ENCODE measurements at regions not wholly inside any gene's neighbourhood (a gene's known extent, or its start where the extent isn't known, plus 50 kb on each side); places are given as distances from the start of the nearest gene placed in this dataset.

- TF ChIP-seq RNF2 (IDR thresholded peaks at IDR 0.05; ENCODE audit: borderline replicate concordance, low read depth), result no peak
- no peak for TF ChIP-seq RAD21 (conservative IDR thresholded peaks at IDR 0.05 in 1 of 2, IDR thresholded peaks at IDR 0.05 in 1 of 2)
Observed at GRCh38 chr3:59126446-59126845, 76.6 kb upstream of the CFAP20DC start (continued).

- TF ChIP-seq MAFK (IDR thresholded peaks at IDR 0.05; ENCODE audit: partially characterized antibody), result peak; percentile 62
- TF ChIP-seq CBX2 (IDR thresholded peaks at IDR 0.05; ENCODE audit: borderline replicate concordance, low read depth), result no peak
- no peak for TF ChIP-seq CBX8 (IDR thresholded peaks at IDR 0.05)
- CTCF ChIA-PET, result no interaction called here
- FAIRE-seq (no peak), DNase-seq (ENCODE audit: low read depth in 1 of 2, low spot score in 1 of 2) (no peak), ATAC-seq (no peak)
- POLR2A ChIA-PET, result no interaction called here
- peaks cover 2% of the 10 kb centered on the region; the same call in 1 of the 3 replicates for H3K4me1 ChIP-seq
- H3K4me3 ChIP-seq, result no peak overlapping the region
- 60% methylated on average over 7 of the region's 7 CpGs for WGBS (ENCODE audit: missing lambda C conversion rate)
- H3K27ac ChIP-seq, result no peak overlapping the region
- H3K9me3 ChIP-seq, result no peaks in the 10 kb centered on the region
- H3K4me2 ChIP-seq, result no peak overlapping the region
Observed at GRCh38 chr3:59121346-59122144, 71.7 kb upstream of the CFAP20DC start.

GRCh38 chr3:59118928-59119327 lies 69.1 kb upstream of the CFAP20DC start:
- POLR2A ChIA-PET, result no interaction called here

GRCh38 chr3:59117396-59117795 lies 67.6 kb upstream of the CFAP20DC start:
- FAIRE-seq, result no peak
- DNase-seq (ENCODE audit: low read depth in 1 of 2, low spot score in 1 of 2), result no peak

More at GRCh38 chr3:59118928-59119327, 69.1 kb upstream of the CFAP20DC start:
- ATAC-seq (no peak), DNase-seq (ENCODE audit: low read depth in 1 of 2, low spot score in 1 of 2) (no peak), FAIRE-seq (no peak)
- CTCF ChIA-PET, result no interaction called here
- no peak overlapping the region for H3K4me2 ChIP-seq
- H3K27ac ChIP-seq, result no peak overlapping the region
- H3K4me1 ChIP-seq, result no peaks in the 10 kb centered on the region
- TF ChIP-seq TFCP2L1 (CRISPR knock-in tag; IDR thresholded peaks at IDR 0.05) (no peak), BHLHE40 (IDR thresholded peaks at IDR 0.05; ENCODE audit: low read depth, low read length) (no peak), PBX3 (IDR thresholded peaks at IDR 0.05) (no peak), HOXB5 (CRISPR knock-in tag; IDR thresholded peaks at IDR 0.05) (no peak), PHF8 (IDR thresholded peaks at IDR 0.05; ENCODE audit: borderline replicate concordance, low read depth) (no peak), JUN (IDR thresholded peaks at IDR 0.05) (no peak), CBX2 (IDR thresholded peaks at IDR 0.05; ENCODE audit: borderline replicate concordance, low read depth) (no peak)
- no peaks in the 10 kb centered on the region for H3K9me3 ChIP-seq
- WGBS (ENCODE audit: missing lambda C conversion rate), result 64% methylated on average over 3 of the region's 3 CpGs
- H3K4me3 ChIP-seq, result no peak overlapping the region

More at GRCh38 chr3:59117396-59117795, 67.6 kb upstream of the CFAP20DC start:
- ChIA-PET POLR2A (no interaction called here), CTCF (no interaction called here)
- TF ChIP-seq NPAS2 (CRISPR knock-in tag; IDR thresholded peaks at IDR 0.05; ENCODE audit: borderline replicate concordance) (no peak), CEBPB (IDR thresholded peaks at IDR 0.05) (no peak), RCOR1 (IDR thresholded peaks at IDR 0.05; ENCODE audit: low read depth, low read length) (no peak), HEYL (CRISPR knock-in tag; IDR thresholded peaks at IDR 0.05) (no peak), RFX5 (IDR thresholded peaks at IDR 0.05) (no peak), RAD21 (conservative IDR thresholded peaks at IDR 0.05 in 1 of 2, IDR thresholded peaks at IDR 0.05 in 1 of 2) (no peak), JUN (IDR thresholded peaks at IDR 0.05) (no peak), HMGXB4 (CRISPR knock-in tag; IDR thresholded peaks at IDR 0.05; ENCODE audit: borderline replicate concordance) (no peak), POLR2A (IDR thresholded peaks at IDR 0.05; ENCODE audit: low read length) (no peak), ZSCAN20 (CRISPR knock-in tag; IDR thresholded peaks at IDR 0.05) (no peak), POLR2AphosphoS2 (conservative IDR thresholded peaks at IDR 0.05; ENCODE audit: low read length) (no peak)
- Histone ChIP-seq H3K4me3 (no peak overlapping the region), H3K4me1 (no peaks in the 10 kb centered on the region), H3K27ac (no peak overlapping the region), H3K9me3 (no peaks in the 10 kb centered on the region), H3K4me2 (no peak overlapping the region)
- ATAC-seq, result no peak
- 65% methylated on average over 3 of the region's 3 CpGs for WGBS (ENCODE audit: missing lambda C conversion rate)
